ENCODE measurements at regions not wholly inside any gene's neighbourhood (a gene's known extent, or its start where the extent isn't known, plus 50 kb on each side); places are given as distances from the start of the nearest gene placed in this dataset.

- Histone ChIP-seq H3K4me2 (ENCODE audit: low read length) (peak overlapping the region; percentile 45), H3K79me2 (ENCODE audit: insufficient read depth, low read length) (no peaks in the 10 kb centered on the region), H3K27me3 (ENCODE audit: insufficient read depth, low read length) (no peaks in the 10 kb centered on the region), H3K9me3 (ENCODE audit: control insufficient read depth in 1 of 2, insufficient read depth in 1 of 2, low read depth in 1 of 2, low read length in 2 of 2) (no peaks in the 10 kb centered on the region), H3K27ac (ENCODE audit: low read depth, low read length) (no peak overlapping the region), H3K4me3 (replicated peaks in 1 of 2; ENCODE audit: low read depth in 1 of 2, low read length in 2 of 2) (0 out of 4 replicates have a peak overlapping the region, but pooled peaks of 1 of the 2 experiments have one; percentile 11), H3K9me2 (ENCODE audit: insufficient read depth) (no peaks in the 10 kb centered on the region), H3K36me3 (ENCODE audit: control insufficient read depth in 1 of 2, insufficient read depth in 2 of 2, low read length in 2 of 2) (no peaks in the 10 kb centered on the region), H3K9ac (ENCODE audit: low read length) (no peak overlapping the region), H2AFZ (ENCODE audit: low read depth, low read length, poor library complexity, severe bottlenecking) (peak overlapping the region; percentile 57), H4K20me1 (ENCODE audit: insufficient read depth) (no peaks in the 10 kb centered on the region), H3K4me1 (ENCODE audit: control insufficient read depth in 1 of 2, insufficient read depth in 2 of 2, low read length in 2 of 2) (peaks cover 3 to 17% of the 10 kb centered on the region in 2 experiments; a peak in 3 of 4 replicates)
- RAD21 ChIA-PET (ENCODE audit: low non-redundant PET in 1 of 2, low total read pairs in 2 of 2, uncharacterized antibody in 2 of 2, unreplicated experiment in 2 of 2) = no interaction called here
- intact Hi-C loops (cut with micrococcal nuclease) = no loop called here
- ATAC-seq = peak; percentile 81
- no TSS peak for BruUV-seq (replicated peaks)
- CTCF ChIA-PET = interaction anchor here (1.1 kb wide), 1 partner anchor 79 kb away, joined by 3 read pairs; no protein-coding TSS in a partner anchor
- POLR2A ChIA-PET = no interaction called here
- peak; percentile 28 for DNase-seq (ENCODE audit: low read depth, low spot score)
- peak; percentile 35; the same call in 1 of the 2 replicates for TF ChIP-seq SIN3A (IDR thresholded peaks at IDR 0.05; ENCODE audit: low read depth)
- TF ChIP-seq RAD21 (IDR thresholded peaks at IDR 0.05; ENCODE audit: low read depth) = no peak
- TF ChIP-seq SP1 (IDR thresholded peaks at IDR 0.05; ENCODE audit: low read depth) = peak; percentile 64
- TF ChIP-seq CBX3 (IDR thresholded peaks at IDR 0.05; ENCODE audit: low read depth) = peak; percentile 67
- TF ChIP-seq JUND (IDR thresholded peaks at IDR 0.05) = peak; percentile 81
- TF ChIP-seq FOSL1 (IDR thresholded peaks at IDR 0.05; ENCODE audit: low read depth) = peak; percentile 89
- peak; percentile 40; the same call in 1 of the 2 replicates for TF ChIP-seq MAX (IDR thresholded peaks at IDR 0.05)
- no peak for TF ChIP-seq EZH2 (IDR thresholded peaks at IDR 0.05)
Observed at GRCh38 chr5:155082401-155082800, 68.8 kb downstream of the KIF4B start.

- CTCF ChIA-PET = interaction anchor here (0.6 kb wide), 1 partner anchor 55 kb away, joined by 3 read pairs; no protein-coding TSS in a partner anchor
- ATAC-seq = no peak
- Histone ChIP-seq H3K36me3 (ENCODE audit: control insufficient read depth in 1 of 2, insufficient read depth in 2 of 2, low read length in 2 of 2) (no peaks in the 10 kb centered on the region), H3K9me3 (ENCODE audit: control insufficient read depth in 1 of 2, insufficient read depth in 1 of 2, low read depth in 1 of 2, low read length in 2 of 2) (no peaks in the 10 kb centered on the region), H3K27ac (ENCODE audit: low read depth, low read length) (no peak overlapping the region), H3K4me1 (ENCODE audit: control insufficient read depth in 1 of 2, insufficient read depth in 2 of 2, low read length in 2 of 2) (peaks cover 3 to 17% of the 10 kb centered on the region in 2 experiments; a peak in 3 of 4 replicates), H3K79me2 (ENCODE audit: insufficient read depth, low read length) (no peaks in the 10 kb centered on the region), H3K9ac (ENCODE audit: low read length) (no peak overlapping the region), H3K4me2 (ENCODE audit: low read length) (no peak overlapping the region), H3K27me3 (ENCODE audit: insufficient read depth, low read length) (no peaks in the 10 kb centered on the region), H4K20me1 (ENCODE audit: insufficient read depth) (no peaks in the 10 kb centered on the region), H3K4me3 (replicated peaks in 1 of 2; ENCODE audit: low read depth in 1 of 2, low read length in 2 of 2) (no peak overlapping the region), H2AFZ (ENCODE audit: low read depth, low read length, poor library complexity, severe bottlenecking) (no peak overlapping the region), H3K9me2 (ENCODE audit: insufficient read depth) (no peaks in the 10 kb centered on the region)
- POLR2A ChIA-PET = no interaction called here
- BruUV-seq (replicated peaks) = no TSS peak
- no peak for DNase-seq (ENCODE audit: low read depth, low spot score)
- intact Hi-C loops (cut with micrococcal nuclease) = no loop called here
- RAD21 ChIA-PET (ENCODE audit: low non-redundant PET in 1 of 2, low total read pairs in 2 of 2, uncharacterized antibody in 2 of 2, unreplicated experiment in 2 of 2) = no interaction called here
- TF ChIP-seq CBX3 (IDR thresholded peaks at IDR 0.05; ENCODE audit: low read depth) (no peak), REST (IDR thresholded peaks at IDR 0.05; ENCODE audit: low read depth) (no peak), POLR2AphosphoS5 (IDR thresholded peaks at IDR 0.05; ENCODE audit: low read depth, low read length) (no peak), ZNF274 (IDR thresholded peaks at IDR 0.05; ENCODE audit: low read depth, low read length) (no peak), ATF3 (IDR thresholded peaks at IDR 0.05) (no peak), EGR1 (IDR thresholded peaks at IDR 0.05; ENCODE audit: low read depth) (no peak), RAD21 (IDR thresholded peaks at IDR 0.05; ENCODE audit: low read depth) (no peak), EZH2phosphoT487 (IDR thresholded peaks at IDR 0.05; ENCODE audit: borderline replicate concordance) (no peak), SRF (IDR thresholded peaks at IDR 0.05; ENCODE audit: low read depth) (no peak), SP1 (IDR thresholded peaks at IDR 0.05; ENCODE audit: low read depth) (no peak)
Observed at GRCh38 chr5:155085282-155085989, 71.9 kb downstream of the KIF4B start.
